Activated CD4-positive, alpha-beta memory T cell treated with anti-CD3 and anti-CD28 coated beads for 36 hours (primary cell): ENCODE measurements at regions not wholly inside any gene's neighbourhood (a gene's known extent, or its start where the extent isn't known, plus 50 kb on each side); places are given as distances from the start of the nearest gene placed in this dataset.

ENCODE experiments used
- CTCF ChIA-PET: fragments of 350-600 bp; sonication (Branson Sonifier 250); formaldehyde crosslinking; loops from one replicate; lab custom pipeline; 2021; ENCODE audit warnings: antibody characterized with exemption, inconsistent platforms; lab: Charles Lee
- POLR2A ChIA-PET: fragments of 350-600 bp; sonication (Branson Sonifier 250); formaldehyde crosslinking; loops from one replicate; lab custom pipeline; 2021; ENCODE audit warnings: antibody characterized with exemption; lab: Charles Lee
- DNase-seq: peaks from one replicate; pipeline ENCODE4 v3.0.0-alpha.2; 2020
- H3K27ac Mint-ChIP-seq: one replicate; pipeline ENCODE4 v1.8.0; 2021; ENCODE audit warnings: mixed read lengths
- H3K27me3 Mint-ChIP-seq: one replicate; pipeline ENCODE4 v1.8.0; 2021; ENCODE audit warnings: mixed read lengths
- H3K36me3 Mint-ChIP-seq: one replicate; pipeline ENCODE4 v1.8.0; 2021; ENCODE audit warnings: mixed read lengths
- H3K4me1 Mint-ChIP-seq: one replicate; pipeline ENCODE4 v1.8.0; 2021; ENCODE audit warnings: low read depth, mixed read lengths
- H3K4me3 Mint-ChIP-seq: one replicate; pipeline ENCODE4 v1.8.0; 2021; ENCODE audit warnings: mild to moderate bottlenecking, mixed read lengths
- H3K9me3 Mint-ChIP-seq: one replicate; pipeline ENCODE4 v1.8.0; 2021; ENCODE audit warnings: mixed read lengths
- intact Hi-C: fragments of 100-400 bp; cut with micrococcal nuclease; formaldehyde crosslinking; loops from one replicate; pipeline ENCODE4 v1.15.1; 2023

GRCh38 chr10:10532236-10532635 is 485.4 kb upstream of the CELF2 start:
- Mint-ChIP-seq H3K27ac (no peak overlapping the region), H3K36me3 (no peaks in the 10 kb centered on the region), H3K4me1 (no peaks in the 10 kb centered on the region), H3K4me3 (no peak overlapping the region), H3K27me3 (peaks cover 3% of the 10 kb centered on the region), H3K9me3 (no peaks in the 10 kb centered on the region)
- ChIA-PET POLR2A (interaction anchor here (0.6 kb wide), 1 partner anchor 783 kb away, joined by 3 read pairs; no protein-coding TSS in a partner anchor), CTCF (no interaction called here)
- no peak for DNase-seq
- intact Hi-C loops = no loop called here

GRCh38 chr10:10532826-10533225 is 484.8 kb upstream of the CELF2 start:
- Mint-ChIP-seq H3K9me3 (no peaks in the 10 kb centered on the region), H3K4me3 (no peak overlapping the region), H3K27me3 (peaks cover 5% of the 10 kb centered on the region), H3K27ac (no peak overlapping the region), H3K4me1 (no peaks in the 10 kb centered on the region), H3K36me3 (no peaks in the 10 kb centered on the region)
- intact Hi-C loops = no loop called here
- DNase-seq = no peak
- POLR2A ChIA-PET = interaction anchor here (0.6 kb wide), 1 partner anchor 783 kb away, joined by 3 read pairs; no protein-coding TSS in a partner anchor
- CTCF ChIA-PET = no interaction called here

GRCh38 chr10:10533437-10533836 is 484.2 kb upstream of the CELF2 start:
- peaks cover 5% of the 10 kb centered on the region for H3K27me3 Mint-ChIP-seq
- H3K4me3 Mint-ChIP-seq = no peak overlapping the region
- intact Hi-C loops = no loop called here
- ChIA-PET POLR2A (no interaction called here), CTCF (no interaction called here)
- H3K4me1 Mint-ChIP-seq = no peaks in the 10 kb centered on the region
- DNase-seq = no peak
- no peak overlapping the region for H3K27ac Mint-ChIP-seq
- no peaks in the 10 kb centered on the region for H3K9me3 Mint-ChIP-seq
- no peaks in the 10 kb centered on the region for H3K36me3 Mint-ChIP-seq

- ChIA-PET POLR2A (no interaction called here), CTCF (no interaction called here)
- H3K9me3 Mint-ChIP-seq = no peaks in the 10 kb centered on the region
- H3K27me3 Mint-ChIP-seq = peaks cover 9% of the 10 kb centered on the region
- DNase-seq = no peak
- H3K4me3 Mint-ChIP-seq = no peak overlapping the region
- no peaks in the 10 kb centered on the region for H3K4me1 Mint-ChIP-seq
- no peak overlapping the region for H3K27ac Mint-ChIP-seq
- no peaks in the 10 kb centered on the region for H3K36me3 Mint-ChIP-seq
- intact Hi-C loops = no loop called here
Measured at GRCh38 chr10:10538326-10538725, 479.3 kb upstream of the CELF2 start.

GRCh38 chr10:10540398-10540797 is 477.3 kb upstream of the CELF2 start:
- DNase-seq = no peak
- intact Hi-C loops = no loop called here
- POLR2A ChIA-PET = no interaction called here
- Mint-ChIP-seq H3K4me1 (no peaks in the 10 kb centered on the region), H3K4me3 (no peak overlapping the region), H3K9me3 (no peaks in the 10 kb centered on the region), H3K36me3 (no peaks in the 10 kb centered on the region), H3K27ac (no peak overlapping the region), H3K27me3 (peaks cover 7% of the 10 kb centered on the region)
- CTCF ChIA-PET = no interaction called here

GRCh38 chr10:10542477-10542876 is 475.2 kb upstream of the CELF2 start:
- Mint-ChIP-seq H3K36me3 (no peaks in the 10 kb centered on the region), H3K27ac (no peak overlapping the region), H3K4me3 (no peak overlapping the region), H3K27me3 (peaks cover 7% of the 10 kb centered on the region), H3K9me3 (no peaks in the 10 kb centered on the region), H3K4me1 (no peaks in the 10 kb centered on the region)
- ChIA-PET CTCF (no interaction called here), POLR2A (no interaction called here)
- intact Hi-C loops = no loop called here
- DNase-seq = no peak

- no peak for DNase-seq
- intact Hi-C loops = no loop called here
- H3K4me3 Mint-ChIP-seq = no peak overlapping the region
- ChIA-PET POLR2A (no interaction called here), CTCF (no interaction called here)
- H3K4me1 Mint-ChIP-seq = no peaks in the 10 kb centered on the region
- peaks cover 5% of the 10 kb centered on the region for H3K27me3 Mint-ChIP-seq
- no peaks in the 10 kb centered on the region for H3K36me3 Mint-ChIP-seq
- no peaks in the 10 kb centered on the region for H3K9me3 Mint-ChIP-seq
- H3K27ac Mint-ChIP-seq = no peak overlapping the region
Measured at GRCh38 chr10:10544890-10545289, 472.8 kb upstream of the CELF2 start.

GRCh38 chr10:10545771-10546170 is 471.9 kb upstream of the CELF2 start:
- Mint-ChIP-seq H3K4me3 (no peak overlapping the region), H3K9me3 (no peaks in the 10 kb centered on the region), H3K36me3 (no peaks in the 10 kb centered on the region), H3K4me1 (no peaks in the 10 kb centered on the region), H3K27me3 (peaks cover 3% of the 10 kb centered on the region), H3K27ac (no peak overlapping the region)
- ChIA-PET CTCF (no interaction called here), POLR2A (no interaction called here)
- DNase-seq = no peak
- intact Hi-C loops = no loop called here

GRCh38 chr10:10551596-10552301 is 465.9 kb upstream of the CELF2 start:
- CTCF ChIA-PET = no interaction called here
- peaks cover 2% of the 10 kb centered on the region for H3K27me3 Mint-ChIP-seq
- no peak overlapping the region for H3K4me3 Mint-ChIP-seq
- H3K4me1 Mint-ChIP-seq = no peaks in the 10 kb centered on the region
- H3K36me3 Mint-ChIP-seq = no peaks in the 10 kb centered on the region
- DNase-seq = no peak
- H3K27ac Mint-ChIP-seq = no peak overlapping the region
- no peaks in the 10 kb centered on the region for H3K9me3 Mint-ChIP-seq
- intact Hi-C loops = no loop called here
- POLR2A ChIA-PET = no interaction called here

GRCh38 chr10:10552948-10553347 is 464.7 kb upstream of the CELF2 start:
- H3K4me1 Mint-ChIP-seq = no peaks in the 10 kb centered on the region
- no peak overlapping the region for H3K4me3 Mint-ChIP-seq
- peak; percentile 9 for DNase-seq
- POLR2A ChIA-PET = no interaction called here
- H3K9me3 Mint-ChIP-seq = no peaks in the 10 kb centered on the region
- no peak overlapping the region for H3K27ac Mint-ChIP-seq
- CTCF ChIA-PET = no interaction called here
- H3K36me3 Mint-ChIP-seq = no peaks in the 10 kb centered on the region
- peaks cover 2% of the 10 kb centered on the region for H3K27me3 Mint-ChIP-seq
- intact Hi-C loops = no loop called here

GRCh38 chr10:10564081-10564794 is 453.4 kb upstream of the CELF2 start:
- ChIA-PET CTCF (no interaction called here), POLR2A (no interaction called here)
- DNase-seq = no peak
- no peaks in the 10 kb centered on the region for H3K9me3 Mint-ChIP-seq
- no peaks in the 10 kb centered on the region for H3K4me1 Mint-ChIP-seq
- intact Hi-C loops = no loop called here
- H3K27ac Mint-ChIP-seq = no peak overlapping the region
- H3K36me3 Mint-ChIP-seq = no peaks in the 10 kb centered on the region
- no peak overlapping the region for H3K4me3 Mint-ChIP-seq
- peaks cover 15% of the 10 kb centered on the region for H3K27me3 Mint-ChIP-seq

GRCh38 chr10:10576937-10577336 is 440.7 kb upstream of the CELF2 start:
- intact Hi-C loops = no loop called here
- CTCF ChIA-PET = no interaction called here
- DNase-seq = no peak
- Mint-ChIP-seq H3K9me3 (no peaks in the 10 kb centered on the region), H3K36me3 (no peaks in the 10 kb centered on the region), H3K27me3 (peaks cover 6% of the 10 kb centered on the region), H3K4me1 (no peaks in the 10 kb centered on the region), H3K27ac (no peak overlapping the region), H3K4me3 (no peak overlapping the region)
- POLR2A ChIA-PET = no interaction called here

GRCh38 chr10:10579709-10580108 is 438.0 kb upstream of the CELF2 start:
- H3K9me3 Mint-ChIP-seq = no peaks in the 10 kb centered on the region
- CTCF ChIA-PET = no interaction called here
- DNase-seq = no peak
- no peak overlapping the region for H3K4me3 Mint-ChIP-seq
- no peaks in the 10 kb centered on the region for H3K36me3 Mint-ChIP-seq
- intact Hi-C loops = no loop called here
- H3K4me1 Mint-ChIP-seq = no peaks in the 10 kb centered on the region
- no peak overlapping the region for H3K27ac Mint-ChIP-seq
- peaks cover 10% of the 10 kb centered on the region for H3K27me3 Mint-ChIP-seq
- POLR2A ChIA-PET = no interaction called here
